SK-N-SH (cell line): ENCODE measurements at regions not wholly inside any gene's neighbourhood (a gene's known extent, or its start where the extent isn't known, plus 50 kb on each side); places are given as distances from the start of the nearest gene placed in this dataset.

Source experiments
- CTCF ChIA-PET: fragments of 300-600, 350-600 bp; formaldehyde crosslinking; extraction: SDS; loops from one replicate; lab custom pipeline; 2021; lab: Yijun Ruan, JAX
- POLR2A ChIA-PET: fragments of 350-600 bp; sonication (Branson Sonifier 250); formaldehyde crosslinking; extraction: SDS; loops from one replicate; lab custom pipeline; 2020; ENCODE audit warnings: antibody characterized with exemption, inconsistent platforms; lab: Yijun Ruan, JAX
- DNase-seq: peaks from one replicate; pipeline ENCODE4 v3.0.0; 2012
- H2AFZ ChIP-seq: fragments of 200-600 bp; sonication (generic); 2 replicates; pipeline ENCODE4 v1.8.1; 2016; ENCODE audit warnings: antibody characterized with exemption, mild to moderate bottlenecking, low read depth
- H3F3A ChIP-seq: fragments of 200-600 bp; sonication (generic); replicated peaks from 2 replicates; pipeline ENCODE3; 2016; ENCODE audit warnings: antibody characterized with exemption, mild to moderate bottlenecking; ENCODE audit not compliant: insufficient read depth
- H3K27ac ChIP-seq, 2 experiments: fragments of 200-500 bp in 1 of 2; fragments of 200-600 bp in 1 of 2; sonication (Bioruptor generic) in 1 of 2; sonication (generic), shearing (Covaris generic) in 1 of 2; 2 replicates each; pipeline versions ENCODE4 v1.5.1 to v1.6.1; 2014 to 2016; ENCODE audit warnings: low read depth in 2 of 2, inconsistent platforms in 1 of 2, low read length in 1 of 2, mild to moderate bottlenecking in 1 of 2, mixed read lengths in 1 of 2
- H3K27me3 ChIP-seq: fragments of 200-600 bp; sonication (generic), shearing (Covaris generic); 2 replicates; pipeline ENCODE4 v1.6.1; 2016; ENCODE audit warnings: mixed run types; ENCODE audit not compliant: insufficient read depth
- H3K36me3 ChIP-seq, 2 experiments: fragments of 200-500 bp in 1 of 2; fragments of 200-600 bp in 1 of 2; sonication (Bioruptor generic) in 1 of 2; sonication (generic) in 1 of 2; replicated peaks in 1 of 2; 2 replicates each; pipeline versions ENCODE3 to v1.5.1; 2014 to 2016; ENCODE audit warnings: low read length in 1 of 2, mild to moderate bottlenecking in 1 of 2; ENCODE audit not compliant: insufficient read depth in 2 of 2, control insufficient read depth in 1 of 2
- H3K4me1 ChIP-seq, 2 experiments: fragments of 200-500 bp in 1 of 2; fragments of 200-600 bp in 1 of 2; sonication (Bioruptor generic) in 1 of 2; sonication (generic), shearing (Covaris generic) in 1 of 2; 2 replicates each; pipeline versions ENCODE4 v1.5.1 to v1.6.1; 2014 to 2016; ENCODE audit warnings: low read depth in 1 of 2, low read length in 1 of 2, mixed run types in 1 of 2; ENCODE audit not compliant: insufficient read depth in 2 of 2, control insufficient read depth in 1 of 2
- H3K4me2 ChIP-seq: fragments of 200-600 bp; sonication (generic), shearing (Covaris generic); 2 replicates; pipeline ENCODE4 v1.6.1; 2017; ENCODE audit warnings: mixed run types
- H3K4me3 ChIP-seq, 2 experiments: fragments of 200-500 bp in 1 of 2; fragments of 200-600 bp in 1 of 2; sonication (Bioruptor generic) in 1 of 2; sonication (generic), shearing (Covaris generic) in 1 of 2; 2 replicates each; pipeline versions ENCODE4 v1.5.1 to v1.8.1; 2014 to 2016; ENCODE audit warnings: low read depth in 2 of 2, inconsistent platforms in 1 of 2, low read length in 1 of 2, mild to moderate bottlenecking in 1 of 2, mixed read lengths in 1 of 2, moderate library complexity in 1 of 2
- H3K79me2 ChIP-seq: fragments of 200-600 bp; sonication (generic); 2 replicates; pipeline ENCODE4 v1.8.1; 2017; ENCODE audit warnings: mild to moderate bottlenecking; ENCODE audit not compliant: insufficient read depth
- H3K9ac ChIP-seq: fragments of 200-600 bp; sonication (generic); 2 replicates; pipeline ENCODE4 v1.6.1; 2017; ENCODE audit warnings: mixed run types
- H3K9me2 ChIP-seq: fragments of 200-600 bp; sonication (generic); 2 replicates; pipeline ENCODE4 v1.6.1; 2017; ENCODE audit warnings: mixed run types
- H3K9me3 ChIP-seq: fragments of 200-600 bp; sonication (generic); 2 replicates; pipeline ENCODE4 v1.6.1; 2017; ENCODE audit warnings: mixed run types, mild to moderate bottlenecking, moderate library complexity
- H4K20me1 ChIP-seq: fragments of 200-600 bp; sonication (generic); 2 replicates; pipeline ENCODE4 v1.6.1; 2017; ENCODE audit warnings: mild to moderate bottlenecking, mixed run types; ENCODE audit not compliant: insufficient read depth
- CHD2 ChIP-seq: fragments of 150-350 bp; IDR thresholded peaks from 2 replicates; pipeline ENCODE4 v1.6.1; 2018; ENCODE audit warnings: low read length; ENCODE audit not compliant: partially characterized antibody
- CTCF ChIP-seq: fragments of 200-600 bp; sonication (generic); IDR thresholded peaks from 2 replicates; pipeline ENCODE4 v1.6.1; 2017; ENCODE audit warnings: antibody characterized with exemption, mild to moderate bottlenecking, moderate library complexity
- JUND ChIP-seq: IDR thresholded peaks from 2 replicates; pipeline ENCODE4 v1.4.0; 2012
- PBX3 ChIP-seq: IDR thresholded peaks from 2 replicates; pipeline ENCODE4; 2012
- POLR2AphosphoS5 ChIP-seq: IDR thresholded peaks from 2 replicates; pipeline ENCODE4 v1.6.1; 2012; ENCODE audit warnings: low read depth, low read length
- RAD21 ChIP-seq: IDR thresholded peaks from 2 replicates; pipeline ENCODE4 v1.6.1; 2012; ENCODE audit warnings: mild to moderate bottlenecking, low read length
- RCOR1 ChIP-seq: fragments of 150-350 bp; IDR thresholded peaks from 2 replicates; pipeline ENCODE4 v1.6.1; 2017; ENCODE audit warnings: antibody characterized with exemption, low read length
- RXRA ChIP-seq: IDR thresholded peaks from 2 replicates; pipeline ENCODE4 v1.4.0; 2012; ENCODE audit warnings: low read depth, mild to moderate bottlenecking, borderline replicate concordance
- SIN3A ChIP-seq: IDR thresholded peaks from 2 replicates; pipeline ENCODE4 v1.6.1; 2012; ENCODE audit warnings: low read depth, mild to moderate bottlenecking, low read length, moderate library complexity, borderline replicate concordance
- SMC3 ChIP-seq: IDR thresholded peaks from 2 replicates; pipeline ENCODE4 v1.6.1; 2012; ENCODE audit warnings: low read depth, low read length, improper control_type of control experiment
- TEAD4 ChIP-seq: IDR thresholded peaks from 2 replicates; pipeline ENCODE4 v1.4.0; 2012; ENCODE audit warnings: mild to moderate bottlenecking, borderline replicate concordance; ENCODE audit not compliant: insufficient read depth
- USF1 ChIP-seq: IDR thresholded peaks from 2 replicates; pipeline ENCODE4 v1.4.0; 2012; ENCODE audit warnings: low read depth, borderline replicate concordance
- YY1 ChIP-seq: IDR thresholded peaks from 2 replicates; pipeline ENCODE4 v1.4.0; 2012; ENCODE audit warnings: low read depth, mild to moderate bottlenecking
- ZBTB33 ChIP-seq: IDR thresholded peaks from 2 replicates; pipeline ENCODE4 v1.4.0; 2012; ENCODE audit warnings: low read depth, borderline replicate concordance
- WGBS: methylation state at CpG from one replicate; pipeline ENCODE4 v1.1.6; 2017; ENCODE audit warnings: low lambda C conversion rate; 5-methylcytosine and 5-hydroxymethylcytosine counted together

- no peaks in the 10 kb centered on the region for H3F3A ChIP-seq
- TF ChIP-seq YY1 (no peak), RCOR1 (no peak), JUND (no peak), SMC3 (no peak), PBX3 (no peak), RAD21 (no peak), POLR2AphosphoS5 (no peak), TEAD4 (no peak), CTCF (no peak), USF1 (no peak), RXRA (no peak), SIN3A (no peak), ZBTB33 (no peak), CHD2 (no peak)
- POLR2A ChIA-PET: no interaction called here
- no peaks in the 10 kb centered on the region for H3K27me3 ChIP-seq
- no peak for DNase-seq
- WGBS: 93% methylated on average over 1 of the region's 1 CpG
- CTCF ChIA-PET: interaction anchor here (0.6 kb wide), 1 partner anchor 530 kb away, joined by 3 read pairs; no protein-coding TSS in a partner anchor
- no peaks in the 10 kb centered on the region for H3K36me3 ChIP-seq
- no peaks in the 10 kb centered on the region for H3K4me1 ChIP-seq
- H4K20me1 ChIP-seq: no peaks in the 10 kb centered on the region
- no peaks in the 10 kb centered on the region for H3K9me3 ChIP-seq
- no peaks in the 10 kb centered on the region for H3K9me2 ChIP-seq
- no peak overlapping the region for H3K4me2 ChIP-seq
- H3K27ac ChIP-seq: no peak overlapping the region
- no peak overlapping the region for H3K4me3 ChIP-seq
- no peaks in the 10 kb centered on the region for H3K79me2 ChIP-seq
- H2AFZ ChIP-seq: no peak overlapping the region
- H3K9ac ChIP-seq: no peak overlapping the region
Measured at GRCh38 chr21:24910591-24910990, 696.7 kb downstream of the MRPL39 start.
